ENCODE measurements at regions not wholly inside any gene's neighbourhood (a gene's known extent, or its start where the extent isn't known, plus 50 kb on each side); places are given as distances from the start of the nearest gene placed in this dataset.

DNA sequence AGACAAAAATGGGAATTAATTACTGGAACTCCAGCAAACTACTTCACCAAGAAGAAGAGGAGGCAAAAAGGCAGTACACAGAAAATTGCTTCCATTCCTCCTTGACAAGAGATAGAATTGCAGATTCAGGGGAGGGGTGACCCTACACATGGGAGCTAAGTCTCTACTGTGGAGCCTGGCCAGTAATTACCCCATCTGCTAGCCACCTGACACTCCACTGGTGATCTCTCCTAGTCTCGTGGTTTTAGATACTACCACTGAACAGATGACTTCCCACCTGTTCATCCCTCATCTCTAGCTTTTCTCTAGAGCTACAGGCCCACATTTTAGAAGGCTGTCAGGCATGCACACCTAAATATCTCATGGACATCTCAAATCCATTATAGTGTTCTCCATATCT lies 224.3 kb upstream of the NR2F2 start:
- TF ChIP-seq POLR2A (IDR thresholded peaks at IDR 0.05) = no peak
- no peak for TF ChIP-seq CTCF (IDR thresholded peaks at IDR 0.05)
